SK-N-SH (cell line): ENCODE measurements at regions not wholly inside any gene's neighbourhood (a gene's known extent, or its start where the extent isn't known, plus 50 kb on each side); places are given as distances from the start of the nearest gene placed in this dataset.

ENCODE experiments used
- CTCF ChIP-seq: fragments of 200-600 bp; sonication (generic); IDR thresholded peaks from 2 replicates; pipeline ENCODE4 v1.6.1; 2017; ENCODE audit warnings: antibody characterized with exemption, mild to moderate bottlenecking, moderate library complexity
- JUND ChIP-seq: IDR thresholded peaks from 2 replicates; pipeline ENCODE4 v1.4.0; 2012
- MEF2A ChIP-seq: IDR thresholded peaks from 2 replicates; pipeline ENCODE4 v1.4.0; 2012; ENCODE audit warnings: low read depth, borderline replicate concordance
- POLR2AphosphoS5 ChIP-seq: IDR thresholded peaks from 2 replicates; pipeline ENCODE4 v1.6.1; 2012; ENCODE audit warnings: low read depth, low read length
- RFX5 ChIP-seq: IDR thresholded peaks from 2 replicates; pipeline ENCODE4 v1.6.1; 2012; ENCODE audit warnings: mild to moderate bottlenecking, improper control_type of control experiment, low read length

GRCh38 chr6:117008618-117009017 is 131.6 kb downstream of the RFX6 start:
- TF ChIP-seq MEF2A: no peak
- TF ChIP-seq CTCF: no peak
- TF ChIP-seq JUND: no peak
- TF ChIP-seq RFX5: no peak
- no peak for TF ChIP-seq POLR2AphosphoS5
